HG03139 (cell line): ENCODE measurements at regions not wholly inside any gene's neighbourhood (a gene's known extent, or its start where the extent isn't known, plus 50 kb on each side); places are given as distances from the start of the nearest gene placed in this dataset.

Source experiments
- ATAC-seq: cut with Tn5 transposase; IDR thresholded peaks from one replicate; pipeline ENCODE4 v1.9.1; 2021; ENCODE audit not compliant: unreplicated experiment

DNA sequence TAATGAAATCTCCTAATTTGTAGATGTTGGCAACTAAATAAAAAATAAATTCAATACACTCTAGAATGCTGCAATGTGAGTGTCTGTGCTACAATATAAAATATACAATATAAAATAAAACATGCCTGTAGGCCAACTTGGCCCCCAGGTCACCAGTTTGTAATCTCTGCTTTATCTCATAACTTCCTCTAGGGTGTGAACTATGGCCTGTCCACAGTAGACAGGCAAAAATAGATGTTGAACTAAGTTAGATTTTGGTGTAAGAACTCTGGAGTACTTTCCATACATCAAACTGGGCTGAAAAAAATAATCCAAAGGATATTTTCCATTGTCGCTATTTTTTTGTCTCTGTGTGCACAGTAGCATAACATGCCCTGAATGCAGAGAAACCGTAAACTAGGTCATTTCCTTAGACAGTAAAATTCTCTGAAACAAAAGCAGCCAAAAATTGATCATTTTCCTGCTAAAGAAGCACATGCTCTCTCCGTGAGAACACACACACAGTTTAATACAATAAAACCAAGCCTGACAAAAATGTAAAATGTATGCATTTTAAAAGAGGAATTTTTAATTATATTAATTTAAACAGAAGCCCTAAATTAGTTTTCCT, 98.5 kb upstream of the ZFP64 start:
- ATAC-seq: no peak

DNA sequence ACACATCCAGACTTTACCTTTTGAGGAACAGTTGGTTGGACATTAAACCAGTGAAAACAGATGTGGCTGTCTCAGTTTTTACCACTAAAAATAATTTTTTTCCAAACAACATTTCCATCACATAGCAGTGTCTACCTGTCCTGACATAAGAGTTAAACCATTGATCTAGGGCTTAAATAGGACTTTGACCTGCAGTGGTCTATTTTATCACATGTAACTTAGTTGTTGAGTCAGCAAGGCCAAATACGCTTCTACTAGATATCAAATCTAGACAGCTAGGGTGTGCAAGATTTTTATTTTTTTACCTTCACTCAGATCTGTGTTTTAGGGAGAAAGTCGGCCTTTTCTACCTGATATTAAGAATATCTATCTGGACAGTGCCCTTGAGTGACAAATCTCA, 88.8 kb upstream of the ZFP64 start:
- no peak for ATAC-seq

DNA sequence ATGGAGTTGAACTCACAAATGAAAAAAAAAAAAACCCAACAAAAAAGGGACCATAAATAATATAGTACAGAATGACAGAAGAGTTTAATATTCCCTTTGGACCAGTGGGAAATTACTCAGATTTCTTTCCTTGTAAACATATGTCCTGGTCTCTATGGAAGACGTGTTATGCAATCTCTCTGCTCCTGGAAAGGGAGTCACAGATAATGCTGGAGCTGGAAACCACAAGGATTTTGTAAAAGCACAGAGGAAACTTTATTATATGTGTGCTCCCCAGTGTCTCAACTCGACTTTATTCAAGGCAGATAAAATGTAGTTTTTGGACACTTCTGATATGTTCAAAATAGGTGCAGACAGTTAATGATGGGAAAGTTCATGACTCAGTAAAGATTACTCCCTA, 88.1 kb upstream of the ZFP64 start:
- ATAC-seq: no peak

DNA sequence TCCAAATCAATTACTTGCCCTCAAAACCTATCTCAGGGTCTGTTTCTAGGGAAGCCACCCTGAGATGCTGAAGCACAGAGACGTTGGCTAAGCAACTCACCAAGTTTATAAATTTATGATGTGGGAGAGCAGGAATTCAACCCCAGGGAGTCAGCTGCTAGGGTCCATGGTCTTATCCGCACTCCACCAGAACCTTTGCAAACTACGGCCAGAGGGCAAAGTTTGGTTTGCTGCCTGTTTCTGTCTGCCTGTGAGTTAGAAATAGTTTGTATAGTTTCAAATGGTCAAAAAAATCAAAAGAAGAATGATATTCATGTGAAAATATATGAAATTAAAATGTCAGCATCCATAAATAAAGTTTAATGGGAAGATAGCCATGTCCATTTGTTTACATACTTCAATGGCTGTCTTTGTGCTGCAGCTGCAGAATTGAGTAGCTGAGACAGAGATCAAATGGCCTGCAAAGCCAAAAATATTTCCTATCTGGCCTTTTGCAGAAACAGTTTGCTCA, 83.7 kb upstream of the ZFP64 start:
- ATAC-seq: no peak

DNA sequence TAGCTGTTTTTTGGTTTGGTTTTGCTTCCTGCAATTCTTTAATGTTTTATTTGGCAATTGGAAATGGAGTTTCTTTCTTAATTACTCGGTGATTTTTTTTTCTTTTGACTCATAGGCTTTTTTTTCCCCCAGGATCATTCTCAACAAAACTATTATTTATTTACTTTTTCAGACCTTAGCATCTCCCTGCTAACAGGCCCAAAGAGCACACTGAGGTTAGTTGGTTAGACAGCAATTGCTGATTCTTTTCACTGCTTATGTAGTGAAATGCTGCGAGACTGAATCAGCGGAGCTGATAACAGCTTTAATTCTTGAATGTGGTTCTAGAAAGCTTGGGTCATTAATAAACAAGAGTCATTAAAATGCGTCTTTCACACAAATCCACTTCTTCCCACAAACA, 79.1 kb upstream of the ZFP64 start:
- no peak for ATAC-seq

DNA sequence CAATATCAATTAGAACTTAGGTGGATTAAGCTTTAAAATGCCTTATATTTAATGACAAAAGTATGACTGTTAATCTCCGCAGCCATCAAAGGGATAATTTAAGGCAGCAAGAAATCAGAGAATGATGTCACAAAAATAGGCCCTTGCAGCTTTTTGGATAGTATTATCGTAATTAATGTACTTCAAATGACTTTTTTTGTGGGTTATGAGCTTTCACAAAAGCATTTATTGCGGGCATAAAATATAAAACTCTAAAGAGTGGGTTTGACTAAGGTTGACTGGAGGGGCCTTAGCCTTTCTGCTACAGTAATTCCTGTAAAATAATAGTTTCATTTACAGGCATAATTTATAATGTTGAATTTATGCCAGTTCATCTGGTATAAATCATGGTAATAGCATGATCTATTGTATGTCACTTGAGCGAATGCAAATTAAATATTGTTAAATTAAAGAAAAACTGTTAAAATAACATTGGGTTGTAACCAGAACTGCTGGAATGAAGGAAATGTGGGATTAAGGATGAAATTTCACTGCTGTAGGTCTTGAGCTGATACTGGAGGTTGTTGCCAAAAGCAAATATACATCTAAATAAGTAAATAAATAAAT, 78.5 kb upstream of the ZFP64 start:
- no peak for ATAC-seq

DNA sequence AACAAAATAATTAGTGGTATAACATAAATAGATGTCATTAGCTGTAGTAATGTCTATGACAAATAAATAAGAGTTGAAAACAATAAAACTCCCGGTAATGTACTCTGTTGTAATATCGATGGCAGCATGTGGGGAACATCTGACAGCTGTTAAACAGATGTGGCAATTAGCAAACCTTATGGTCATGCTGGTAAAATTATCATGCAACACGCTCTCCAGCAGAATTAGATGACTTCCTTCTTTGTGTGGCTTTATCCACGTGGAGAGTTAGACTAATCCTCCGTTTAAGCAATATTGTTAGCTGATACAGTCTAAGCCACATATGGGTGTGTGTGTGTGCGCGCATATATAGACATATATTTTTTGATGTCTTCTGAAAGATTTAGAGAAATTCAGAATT, 77.7 kb upstream of the ZFP64 start:
- ATAC-seq: no peak

DNA sequence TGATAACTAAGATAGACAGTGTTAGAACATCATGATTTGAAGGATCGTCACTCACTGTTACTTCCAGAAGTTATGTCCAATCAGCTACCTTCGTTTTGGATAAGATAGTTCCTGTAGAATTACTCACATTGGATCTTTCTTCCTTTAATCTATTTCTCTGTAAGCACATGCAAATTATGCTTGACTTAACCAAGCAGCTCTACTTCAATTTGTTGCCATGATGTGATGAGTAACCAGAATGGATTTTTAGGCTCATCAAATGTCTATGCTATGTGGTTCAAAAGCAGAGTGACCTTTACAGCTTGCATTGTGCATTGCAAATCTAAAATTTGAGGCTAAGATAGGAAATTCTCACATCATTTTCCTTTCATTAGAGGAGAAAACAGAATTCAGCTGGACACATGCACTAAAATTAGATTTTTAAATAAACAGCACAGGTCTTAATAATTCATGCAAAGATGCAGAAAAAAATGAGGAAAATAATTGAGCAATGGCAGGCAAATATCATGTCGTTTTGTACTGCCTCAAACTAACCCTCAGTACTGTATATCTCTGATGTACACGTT, 76.7 kb upstream of the ZFP64 start:
- no peak for ATAC-seq

DNA sequence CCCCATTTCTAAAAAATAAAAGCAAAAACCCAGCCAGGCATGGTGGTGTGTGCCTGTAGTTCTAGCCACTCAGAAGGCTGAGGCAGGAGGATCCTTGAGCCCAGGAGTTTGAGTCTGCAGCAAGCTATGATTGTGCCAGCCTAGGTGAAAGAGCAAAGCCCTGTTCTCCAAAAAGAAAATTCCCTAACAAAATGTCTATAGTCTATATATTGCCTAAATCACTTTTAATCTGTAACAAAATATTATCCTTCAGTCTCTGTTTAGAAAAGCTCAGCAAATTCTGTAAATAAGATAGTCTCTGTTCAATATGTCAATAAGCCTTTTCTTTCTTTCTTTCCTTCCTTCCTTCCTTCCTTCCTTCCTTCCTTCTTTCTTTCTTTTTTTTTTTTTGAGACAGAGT, 75.8 kb upstream of the ZFP64 start:
- ATAC-seq: no peak

DNA sequence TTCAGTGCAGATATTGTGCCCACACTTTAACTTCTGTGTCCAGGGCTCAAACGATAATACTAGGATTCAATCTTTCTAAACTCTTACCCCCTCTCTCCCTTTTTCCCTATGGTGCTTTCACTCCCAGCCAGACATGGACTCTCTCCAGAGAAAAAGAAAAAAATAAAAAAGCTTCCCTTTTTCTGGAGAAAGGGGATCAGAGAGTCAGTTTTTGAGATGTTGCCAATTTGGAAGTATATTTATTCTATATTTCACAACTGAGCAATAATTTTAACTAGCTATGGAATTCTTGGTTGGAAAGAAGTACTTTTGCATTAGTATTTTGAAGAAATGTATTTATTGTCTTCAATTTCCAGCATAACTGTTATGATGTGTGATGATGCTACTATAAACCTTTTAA, 72.2 kb upstream of the ZFP64 start:
- ATAC-seq: no peak

DNA sequence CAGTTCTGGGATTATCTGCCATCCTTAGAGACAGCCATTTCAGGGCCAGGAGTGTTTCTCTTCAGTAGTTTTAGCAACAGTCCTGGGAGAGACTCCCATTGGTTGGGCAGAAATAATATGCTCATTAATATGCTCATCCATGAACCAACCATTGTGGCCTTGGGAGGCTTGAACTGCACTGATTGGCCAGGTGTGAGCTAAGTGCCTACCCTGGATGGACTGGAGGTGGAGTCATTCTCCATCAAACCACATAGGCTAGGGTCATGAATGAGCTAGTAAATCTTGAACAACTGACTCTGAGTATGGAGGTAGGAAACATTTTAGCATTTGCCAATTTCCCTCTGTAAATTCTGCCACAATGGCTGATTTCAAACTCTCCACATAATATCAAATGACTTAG, 70.2 kb upstream of the ZFP64 start:
- ATAC-seq: no peak

DNA sequence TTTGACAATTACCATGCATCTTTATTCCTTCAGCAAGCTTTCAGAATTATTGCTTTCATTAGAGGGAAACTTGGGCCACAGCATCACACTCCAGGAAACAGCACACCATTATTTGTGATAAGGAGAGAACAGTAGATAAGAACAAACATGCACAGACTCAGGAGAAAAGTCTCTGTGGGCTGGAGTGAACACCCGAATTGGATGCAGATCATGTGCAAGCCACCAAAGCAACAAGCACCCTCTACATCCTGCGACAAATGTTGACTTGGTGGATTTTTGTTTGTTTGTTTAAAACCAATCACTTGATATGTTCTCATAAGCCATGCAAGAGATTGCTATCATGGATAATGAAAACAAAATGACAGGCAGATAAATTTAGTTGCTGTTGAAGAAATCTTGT, 67.7 kb upstream of the ZFP64 start:
- ATAC-seq: no peak

DNA sequence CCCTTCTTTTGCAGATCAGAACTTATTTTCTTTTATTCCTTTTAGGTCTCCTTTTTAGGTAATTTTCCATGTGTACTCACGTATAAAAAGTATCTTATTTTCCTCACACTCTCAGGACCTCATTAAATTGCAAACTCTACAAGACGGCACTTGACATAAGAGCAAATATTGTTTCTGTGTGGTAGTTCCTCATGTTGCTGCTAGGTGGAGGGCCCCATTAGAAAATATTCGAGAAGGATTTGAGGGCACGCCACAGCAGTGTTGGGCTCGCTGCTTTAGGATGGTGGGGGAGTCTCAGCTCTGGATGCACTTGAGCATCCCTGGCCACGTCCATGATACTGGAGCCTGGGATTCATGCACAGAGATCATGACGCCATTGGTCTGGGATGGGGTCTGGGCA, 64.9 kb upstream of the ZFP64 start:
- no peak for ATAC-seq

DNA sequence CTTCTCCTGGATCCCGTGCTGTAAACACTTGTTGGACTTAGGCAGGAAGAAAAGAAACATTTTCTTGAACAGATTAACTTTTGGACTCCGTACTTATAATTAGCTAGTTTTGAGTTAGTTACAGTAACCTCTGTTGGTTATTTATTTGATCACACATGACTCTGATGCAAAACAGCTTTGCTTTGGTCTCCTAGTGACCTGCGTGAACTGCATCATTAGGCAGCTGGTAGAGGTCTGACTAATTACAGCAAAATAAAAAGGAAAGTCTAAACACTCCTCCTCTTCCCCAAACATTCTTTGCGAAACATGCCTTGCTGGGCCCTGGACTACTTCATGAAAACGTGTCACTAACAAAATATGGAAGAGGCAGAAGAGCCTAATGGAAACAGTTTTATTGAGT, 61.1 kb upstream of the ZFP64 start:
- ATAC-seq: no peak

DNA sequence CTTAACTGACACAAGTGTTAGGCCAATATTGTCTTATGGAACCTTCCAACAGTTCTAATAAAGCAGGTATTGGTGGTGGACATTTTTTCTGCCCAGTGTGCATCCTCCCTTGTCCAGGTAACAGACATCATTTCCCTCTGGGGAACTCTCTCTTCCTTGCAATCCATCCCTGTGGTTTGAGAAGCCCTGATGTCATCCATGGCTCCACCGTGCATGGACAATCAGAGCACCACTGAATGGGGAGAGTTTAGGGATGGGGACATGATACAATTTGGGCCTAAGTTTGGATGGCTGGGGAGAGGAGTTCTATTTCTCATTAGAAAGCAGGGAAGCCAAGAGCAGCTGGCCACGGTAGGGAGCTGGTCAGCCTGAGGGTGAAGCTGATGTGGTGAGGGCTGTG, 60.2 kb upstream of the ZFP64 start:
- no peak for ATAC-seq

DNA sequence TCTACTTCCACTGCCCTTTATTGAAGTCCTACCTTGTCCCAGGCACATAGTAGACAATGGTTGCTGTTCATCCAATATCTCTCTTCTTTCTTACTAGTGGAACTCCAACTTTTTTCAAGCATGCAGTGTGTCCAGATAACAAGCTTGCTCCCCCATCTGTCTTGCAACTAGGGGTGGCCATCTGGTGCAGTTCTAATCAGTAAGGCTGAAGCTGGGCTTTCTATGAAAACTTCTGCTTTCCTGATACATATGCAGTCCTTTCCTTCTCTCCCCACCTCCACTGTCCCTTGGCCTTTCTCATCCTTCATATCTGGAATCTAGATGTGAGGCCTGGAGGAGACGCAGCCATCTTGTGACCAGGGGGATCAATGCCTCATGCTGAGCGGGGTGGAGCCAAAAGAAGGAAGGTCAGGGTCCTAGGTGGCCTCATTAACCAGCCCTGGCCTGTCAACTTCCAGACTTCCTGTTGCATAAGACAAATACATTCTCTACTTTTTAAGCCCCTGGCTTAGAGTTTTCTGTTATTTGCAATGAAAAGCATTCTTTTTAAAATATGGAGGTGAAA, 59.6 kb upstream of the ZFP64 start:
- ATAC-seq: no peak

DNA sequence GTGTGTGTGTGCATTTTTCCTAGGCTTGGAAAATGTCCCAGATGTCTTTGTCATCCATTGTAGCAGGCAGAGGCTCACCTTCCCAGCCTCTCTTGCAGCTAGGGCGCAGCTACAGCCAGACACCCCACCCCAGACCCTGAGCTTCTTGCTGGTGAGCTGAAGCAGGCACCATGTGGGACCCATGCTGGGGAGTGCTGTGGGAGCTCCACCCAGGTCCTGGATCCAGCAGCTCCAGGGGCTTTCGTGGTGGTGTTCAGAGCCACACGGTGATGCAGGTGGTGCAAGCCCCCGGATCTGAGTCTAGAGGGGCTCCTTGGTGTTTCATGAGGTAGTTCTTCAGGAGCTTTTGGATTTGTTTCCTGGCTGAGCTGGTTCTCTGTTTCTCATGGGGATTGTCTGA, 56.0 kb upstream of the ZFP64 start:
- no peak for ATAC-seq

DNA sequence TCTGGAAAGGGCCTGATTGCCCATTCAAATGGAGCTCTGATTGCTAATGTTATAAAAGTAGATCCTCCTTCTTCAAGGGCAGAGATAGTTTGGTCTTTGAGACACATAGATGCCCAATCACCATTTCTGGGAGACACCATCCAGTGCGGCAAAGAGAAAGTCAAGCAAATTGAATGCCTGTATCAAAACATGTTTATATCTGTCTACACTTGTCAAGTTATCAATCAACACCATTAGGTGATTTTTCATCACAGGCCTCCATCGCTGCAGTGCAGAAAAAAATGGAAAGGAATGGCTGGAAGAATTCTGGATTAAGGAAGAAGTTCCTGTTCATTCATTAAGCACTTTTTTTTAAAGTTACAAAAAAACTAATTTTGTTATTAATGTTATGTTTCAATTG, 54.8 kb upstream of the ZFP64 start:
- ATAC-seq: no peak

DNA sequence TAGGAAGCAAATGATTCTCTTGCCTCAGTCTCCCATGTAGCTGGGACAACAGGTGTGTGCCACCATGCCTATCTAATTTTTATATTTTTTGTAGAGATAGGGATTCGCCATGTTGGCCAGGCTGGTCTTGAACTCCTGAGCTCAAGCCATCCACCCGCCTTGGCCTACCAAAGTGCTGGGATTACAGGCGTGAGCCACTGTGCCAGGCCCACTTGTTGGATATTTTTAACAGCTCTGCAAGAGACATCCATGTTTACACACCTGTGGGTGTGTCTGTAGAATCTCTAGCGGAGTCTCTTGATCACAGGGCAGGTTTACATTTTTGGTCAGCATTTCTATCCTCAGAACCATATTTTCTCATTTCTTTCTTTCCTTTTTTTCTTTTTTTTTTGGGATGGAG, 53.1 kb upstream of the ZFP64 start:
- ATAC-seq: no peak

DNA sequence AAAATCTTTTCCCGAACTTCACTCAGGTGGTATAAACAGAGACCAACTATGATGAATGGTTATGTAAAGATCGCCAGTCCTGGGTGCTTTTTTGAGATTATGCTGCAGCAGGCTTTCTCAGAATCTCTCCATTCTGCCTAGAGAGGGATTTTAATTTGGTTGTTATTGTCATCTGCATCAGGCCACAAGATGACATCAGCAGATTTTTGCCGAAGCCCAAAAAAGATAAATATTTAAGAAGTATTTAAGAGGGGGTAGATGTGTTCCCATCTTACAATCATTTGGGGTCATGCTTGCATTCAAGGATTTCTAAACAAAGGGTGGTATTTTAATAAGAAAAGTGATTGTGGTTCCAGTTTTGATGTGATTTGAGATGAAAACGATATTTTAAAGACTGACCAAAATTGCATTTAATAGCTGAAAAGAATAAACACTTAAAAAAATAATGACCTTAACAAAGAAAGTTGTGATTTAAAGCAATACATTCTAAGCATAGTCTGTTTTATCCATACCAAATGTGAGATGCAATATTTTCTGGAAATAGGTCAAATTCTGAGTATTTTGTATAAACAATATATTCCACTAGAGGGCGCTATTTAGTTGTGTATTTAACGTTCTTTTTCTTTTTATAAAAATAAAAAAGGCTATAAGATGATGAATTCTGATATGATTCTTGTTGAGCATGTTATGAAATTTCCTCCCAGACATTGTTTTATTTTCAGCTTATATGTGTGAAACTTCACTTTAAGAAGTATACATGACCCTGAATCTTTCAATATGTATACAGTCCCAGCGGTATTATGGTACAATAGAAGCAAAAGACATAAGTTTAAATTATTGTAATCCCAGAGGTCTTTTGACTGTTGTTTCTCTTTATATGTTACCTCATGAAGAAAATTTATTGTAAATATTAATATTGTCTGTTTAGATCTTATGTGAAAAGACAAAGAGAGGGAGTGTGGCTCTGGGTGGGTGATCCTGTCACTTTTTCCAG, 51.0 kb upstream of the ZFP64 start:
- no peak for ATAC-seq
